OCI-LY7 (cell line): ENCODE measurements at regions not wholly inside any gene's neighbourhood (a gene's known extent, or its start where the extent isn't known, plus 50 kb on each side); places are given as distances from the start of the nearest gene placed in this dataset.

Experiments
- BruUV-seq: library from RNA; stranded (reverse); fragments of 400-500 nt; replicated peaks from 2 replicates; lab custom pipeline; 2021; lab: Mats Ljungman, UMichigan
- CTCF ChIA-PET: fragments of 300-600 bp; sonication (Branson Sonifier 250); formaldehyde crosslinking; loops from one replicate; lab custom pipeline; 2022; ENCODE audit warnings: antibody characterized with exemption; ENCODE audit not compliant: unreplicated experiment; lab: Charles Lee
- POLR2A ChIA-PET: fragments of 300-600 bp; sonication (Branson Sonifier 250); formaldehyde crosslinking; loops from one replicate; lab custom pipeline; 2022; ENCODE audit warnings: antibody characterized with exemption; lab: Charles Lee
- DNase-seq: peaks from one replicate; pipeline ENCODE4 v3.0.0-alpha.2; 2015; ENCODE audit warnings: low spot score
- H2AFZ ChIP-seq: fragments of 200-600 bp; sonication (generic), shearing (Covaris generic); 2 replicates; pipeline ENCODE4 v1.6.1; 2014; ENCODE audit warnings: mild to moderate bottlenecking, antibody characterized with exemption, low read length, moderate library complexity
- H3K27ac ChIP-seq: fragments of 200-600 bp; sonication (generic); 2 replicates; pipeline ENCODE4 v1.5.1; 2014; ENCODE audit warnings: mixed run types, low read depth, mild to moderate bottlenecking, moderate library complexity, low read length, inconsistent platforms; ENCODE audit not compliant: poor library complexity, severe bottlenecking
- H3K36me3 ChIP-seq: fragments of 200-600 bp; sonication (generic); 2 replicates; pipeline ENCODE4 v1.6.1; 2014; ENCODE audit warnings: mild to moderate bottlenecking, antibody characterized with exemption, low read length, moderate library complexity, mixed read lengths; ENCODE audit not compliant: insufficient read depth
- H3K4me1 ChIP-seq: fragments of 200-600 bp; sonication (generic); 2 replicates; pipeline ENCODE4 v1.5.1; 2014; ENCODE audit warnings: mild to moderate bottlenecking, low read length; ENCODE audit not compliant: insufficient read depth, poor library complexity, severe bottlenecking
- H3K4me2 ChIP-seq: fragments of 200-600 bp; sonication (generic); 2 replicates; pipeline ENCODE4 v1.6.1; 2014; ENCODE audit warnings: mild to moderate bottlenecking, low read length
- H3K4me3 ChIP-seq: fragments of 200-600 bp; sonication (generic); 2 replicates; pipeline ENCODE4 v1.5.1; 2014; ENCODE audit warnings: mild to moderate bottlenecking, low read depth, low read length; ENCODE audit not compliant: poor library complexity, severe bottlenecking
- H3K79me2 ChIP-seq: fragments of 200-600 bp; sonication (generic); 2 replicates; pipeline ENCODE4 v1.6.1; 2016; ENCODE audit warnings: low read depth, mild to moderate bottlenecking, low read length, moderate library complexity, mixed read lengths; ENCODE audit not compliant: insufficient read depth
- H3K9me2 ChIP-seq: fragments of 200-600 bp; sonication (generic); 2 replicates; pipeline ENCODE4 v1.6.1; 2016; ENCODE audit warnings: mild to moderate bottlenecking, low read length, mixed read lengths; ENCODE audit not compliant: insufficient read depth
- H3K9me3 ChIP-seq: fragments of 200-600 bp; sonication (generic); 2 replicates; pipeline ENCODE4 v1.6.1; 2014; ENCODE audit warnings: mild to moderate bottlenecking, mixed run types, low read length, mixed read lengths
- H4K20me1 ChIP-seq: fragments of 200-600 bp; sonication (generic); 2 replicates; pipeline ENCODE4 v1.6.1; 2014; ENCODE audit warnings: mild to moderate bottlenecking, antibody characterized with exemption, low read length, moderate library complexity, mixed read lengths; ENCODE audit not compliant: insufficient read depth
- EZH2phosphoT487 ChIP-seq: fragments of 200-600 bp; sonication (generic); IDR thresholded peaks from 2 replicates; pipeline ENCODE4 v1.6.1; 2018; ENCODE audit warnings: low read depth, borderline replicate concordance, mild to moderate bottlenecking, mixed run types, antibody characterized with exemption, low read length, moderate library complexity, mixed read lengths
- intact Hi-C: fragments of 100-400 bp; cut with micrococcal nuclease; formaldehyde crosslinking; loops from one replicate; pipeline ENCODE4 v1.10.0; 2022; ENCODE audit not compliant: unreplicated experiment
- TF ChIP-seq, protein P1 (sequence below): fragments of 200-600 bp; sonication (generic); conservative IDR thresholded peaks from 2 replicates; pipeline ENCODE4 v1.5.1; 2014; ENCODE audit warnings: mild to moderate bottlenecking, antibody characterized with exemption, low read length, moderate library complexity, mixed read lengths

DNA sequence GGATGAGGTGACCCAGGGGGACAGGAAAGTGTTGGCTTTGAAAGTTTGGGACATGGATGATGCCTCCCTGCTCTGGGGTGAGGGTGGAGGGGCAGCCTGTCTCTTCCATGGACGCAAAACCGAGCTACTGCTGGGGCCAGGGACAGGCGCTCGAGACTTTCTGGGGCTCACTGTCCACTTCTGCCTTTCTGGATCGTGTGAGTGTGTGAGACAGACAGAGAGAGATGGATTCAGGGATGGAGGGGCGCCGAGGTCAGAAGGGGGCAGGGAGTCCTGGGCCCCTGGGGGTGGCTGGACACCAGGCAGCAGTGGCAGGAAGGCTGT is 78.0 kb upstream of the GATA5 start:
- DNase-seq, result no peak
- TF ChIP-seq, protein P1, sequence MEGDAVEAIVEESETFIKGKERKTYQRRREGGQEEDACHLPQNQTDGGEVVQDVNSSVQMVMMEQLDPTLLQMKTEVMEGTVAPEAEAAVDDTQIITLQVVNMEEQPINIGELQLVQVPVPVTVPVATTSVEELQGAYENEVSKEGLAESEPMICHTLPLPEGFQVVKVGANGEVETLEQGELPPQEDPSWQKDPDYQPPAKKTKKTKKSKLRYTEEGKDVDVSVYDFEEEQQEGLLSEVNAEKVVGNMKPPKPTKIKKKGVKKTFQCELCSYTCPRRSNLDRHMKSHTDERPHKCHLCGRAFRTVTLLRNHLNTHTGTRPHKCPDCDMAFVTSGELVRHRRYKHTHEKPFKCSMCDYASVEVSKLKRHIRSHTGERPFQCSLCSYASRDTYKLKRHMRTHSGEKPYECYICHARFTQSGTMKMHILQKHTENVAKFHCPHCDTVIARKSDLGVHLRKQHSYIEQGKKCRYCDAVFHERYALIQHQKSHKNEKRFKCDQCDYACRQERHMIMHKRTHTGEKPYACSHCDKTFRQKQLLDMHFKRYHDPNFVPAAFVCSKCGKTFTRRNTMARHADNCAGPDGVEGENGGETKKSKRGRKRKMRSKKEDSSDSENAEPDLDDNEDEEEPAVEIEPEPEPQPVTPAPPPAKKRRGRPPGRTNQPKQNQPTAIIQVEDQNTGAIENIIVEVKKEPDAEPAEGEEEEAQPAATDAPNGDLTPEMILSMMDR, result no peak
- no peak for TF ChIP-seq EZH2phosphoT487
- Histone ChIP-seq H3K27ac (no peak overlapping the region), H3K9me3 (no peaks in the 10 kb centered on the region), H3K36me3 (no peaks in the 10 kb centered on the region), H3K4me2 (no peak overlapping the region), H3K4me3 (no peak overlapping the region), H3K9me2 (no peaks in the 10 kb centered on the region), H3K4me1 (no peaks in the 10 kb centered on the region), H3K79me2 (no peaks in the 10 kb centered on the region), H4K20me1 (no peaks in the 10 kb centered on the region), H2AFZ (no peak overlapping the region)
- POLR2A ChIA-PET, result no interaction called here
- BruUV-seq, result no TSS peak
- intact Hi-C loops, result no loop called here
- CTCF ChIA-PET, result no interaction called here

DNA sequence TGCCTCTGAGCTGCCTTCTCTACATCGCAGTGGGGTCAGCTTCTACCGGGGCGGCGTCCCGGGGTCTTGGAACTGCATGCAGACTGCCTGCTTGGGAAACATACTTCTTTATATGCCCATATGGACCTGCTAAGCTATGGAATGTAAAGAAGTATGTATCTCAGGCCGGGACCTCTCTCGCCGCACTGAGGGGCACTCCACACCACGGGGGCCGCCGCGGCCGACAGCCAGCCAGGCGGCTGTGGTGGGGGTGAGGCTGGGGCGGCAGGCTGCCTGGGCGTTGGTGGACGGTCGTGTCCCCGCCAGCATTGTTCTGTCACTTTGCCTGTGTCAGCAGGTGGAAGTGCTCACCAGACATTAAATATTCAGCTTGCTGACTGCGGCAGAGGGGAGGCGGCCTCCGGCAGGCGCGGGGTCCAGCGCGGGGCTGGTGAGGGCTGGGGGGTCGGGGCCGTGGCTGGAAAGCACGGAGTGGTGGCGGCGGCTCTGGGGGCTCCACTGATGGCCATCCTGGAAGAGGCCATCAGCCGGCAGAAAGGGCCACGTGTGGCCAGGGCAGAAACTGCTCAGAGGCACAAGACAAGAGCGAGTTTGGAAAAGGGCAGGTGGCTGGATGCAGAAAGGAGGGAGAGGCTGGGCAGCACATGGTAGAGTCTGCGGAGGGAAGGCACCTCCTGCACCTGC is 78.6 kb upstream of the GATA5 start:
- Histone ChIP-seq H3K79me2 (no peaks in the 10 kb centered on the region), H3K4me2 (no peak overlapping the region), H3K27ac (no peak overlapping the region), H3K4me1 (no peaks in the 10 kb centered on the region), H3K4me3 (no peak overlapping the region), H4K20me1 (no peaks in the 10 kb centered on the region), H3K9me2 (no peaks in the 10 kb centered on the region), H2AFZ (no peak overlapping the region), H3K9me3 (no peaks in the 10 kb centered on the region), H3K36me3 (no peaks in the 10 kb centered on the region)
- no peak for DNase-seq
- intact Hi-C loops, result no loop called here
- ChIA-PET CTCF (no interaction called here), POLR2A (no interaction called here)
- TF ChIP-seq, protein P1, result no peak
- no peak for TF ChIP-seq EZH2phosphoT487
- no TSS peak for BruUV-seq

DNA sequence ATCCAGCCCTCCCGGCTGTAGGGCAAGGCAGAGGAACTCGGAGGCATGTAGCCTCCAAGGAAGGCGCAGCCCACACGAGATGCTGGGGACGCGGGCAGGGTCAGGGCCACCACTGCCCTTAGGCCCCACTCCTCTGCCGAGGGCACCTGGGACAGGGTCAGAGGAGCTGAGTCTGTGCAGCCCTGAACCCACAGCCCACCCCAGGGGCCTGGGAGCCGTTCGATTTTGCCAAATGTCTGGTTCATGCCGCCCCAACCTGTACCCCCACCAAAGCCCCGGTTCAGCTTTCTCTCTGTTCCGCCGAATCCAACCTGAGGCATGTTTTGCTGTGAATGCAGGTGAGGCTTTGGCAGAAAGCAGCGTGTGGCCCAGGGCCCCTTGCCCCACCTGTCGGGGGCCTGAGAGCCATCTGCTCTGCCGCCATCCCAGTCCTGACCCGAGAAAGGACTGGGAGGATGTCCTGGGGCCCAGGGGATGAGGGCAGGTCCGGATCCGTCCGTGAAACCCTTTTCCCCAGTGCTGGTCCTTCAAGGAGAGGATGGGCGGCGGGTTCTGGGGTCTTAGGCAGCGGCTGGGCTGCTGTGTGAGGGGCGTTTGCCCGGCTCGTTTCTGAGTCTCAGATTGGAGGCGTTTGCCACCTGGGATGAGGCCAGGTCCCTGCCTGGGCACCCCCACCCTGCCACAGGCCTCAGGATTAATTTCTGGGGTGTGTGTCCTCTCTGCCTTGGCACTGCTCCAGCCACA is 79.3 kb upstream of the GATA5 start:
- intact Hi-C loops, result no loop called here
- no peaks in the 10 kb centered on the region for H3K79me2 ChIP-seq
- POLR2A ChIA-PET, result no interaction called here
- no peaks in the 10 kb centered on the region for H3K9me2 ChIP-seq
- CTCF ChIA-PET, result no interaction called here
- TF ChIP-seq, protein P1, result no peak
- no peak for TF ChIP-seq EZH2phosphoT487
- H3K4me1 ChIP-seq, result no peaks in the 10 kb centered on the region
- no peak overlapping the region for H3K4me3 ChIP-seq
- H3K4me2 ChIP-seq, result no peak overlapping the region
- DNase-seq, result no peak
- H4K20me1 ChIP-seq, result no peaks in the 10 kb centered on the region
- no peak overlapping the region for H3K27ac ChIP-seq
- H3K36me3 ChIP-seq, result no peaks in the 10 kb centered on the region
- BruUV-seq, result no TSS peak
- H3K9me3 ChIP-seq, result no peaks in the 10 kb centered on the region
- H2AFZ ChIP-seq, result no peak overlapping the region
